Thyroid gland (tissue), 4 donors: ENCODE measurements at regions not wholly inside any gene's neighbourhood (a gene's known extent, or its start where the extent isn't known, plus 50 kb on each side); places are given as distances from the start of the nearest gene placed in this dataset.
A peak's percentile ranks its signal among the peaks of the same experiment; 100 is the strongest.

Source experiments
- DNase-seq, 2 donors: peaks; one replicate each; pipeline ENCODE4 v3.0.0-alpha.2; 2019
- H3K27ac ChIP-seq, 3 donors: fragments of 200-600 bp; sonication (generic); 1 replicate in 2 of 3; 2 replicates in 1 of 3; pipeline ENCODE4 v1.5.1; 2016 to 2019; ENCODE audit warnings: mild to moderate bottlenecking in 1 of 3, moderate library complexity in 1 of 3
- H3K27me3 ChIP-seq: fragments of 200-600 bp; sonication (generic); one replicate; pipeline ENCODE4 v1.5.1; 2019
- H3K36me3 ChIP-seq, 2 donors: fragments of 200-600 bp; sonication (generic); one replicate each; pipeline ENCODE4 v1.5.1; 2016 to 2019
- H3K4me1 ChIP-seq, 2 donors: fragments of 200-600 bp; sonication (generic); one replicate each; pipeline ENCODE4 v1.5.1; 2017 to 2019
- H3K4me3 ChIP-seq, 3 donors: fragments of 200-600 bp; sonication (generic); replicated peaks in 1 of 3; 1 replicate in 2 of 3; 2 replicates in 1 of 3; pipeline ENCODE4 v1.5.1; 2016; ENCODE audit warnings: mild to moderate bottlenecking in 1 of 3
- H3K9me3 ChIP-seq: fragments of 200-600 bp; sonication (generic); one replicate; pipeline ENCODE4 v1.5.1; 2017
- POLR2A ChIP-seq, 2 donors: fragments of 450-650 bp; IDR thresholded peaks; one replicate each; pipeline ENCODE4 v1.6.1; 2017; ENCODE audit warnings: antibody characterized with exemption in 2 of 2, mild to moderate bottlenecking in 2 of 2, moderate library complexity in 1 of 2
- WGBS, 2 donors: methylation state at CpG; one replicate each; pipeline ENCODE4 v1.1.5; 2017; 5-methylcytosine and 5-hydroxymethylcytosine counted together
- intact Hi-C: fragments of 100-400 bp; cut with DNase I; formaldehyde crosslinking; loops from one replicate; pipeline ENCODE4 v1.15.1; 2023
- TF ChIP-seq, protein P1 (sequence below), 6 experiments: fragments of 200-600 bp in 3 of 6; fragments of 450-650 bp in 3 of 6; sonication (generic) in 3 of 6; IDR thresholded peaks; one replicate each; pipeline ENCODE4 v1.5.1; 2016 to 2019; ENCODE audit warnings: antibody characterized with exemption in 6 of 6, mild to moderate bottlenecking in 2 of 6, inconsistent platforms in 1 of 6, moderate library complexity in 1 of 6

DNA sequence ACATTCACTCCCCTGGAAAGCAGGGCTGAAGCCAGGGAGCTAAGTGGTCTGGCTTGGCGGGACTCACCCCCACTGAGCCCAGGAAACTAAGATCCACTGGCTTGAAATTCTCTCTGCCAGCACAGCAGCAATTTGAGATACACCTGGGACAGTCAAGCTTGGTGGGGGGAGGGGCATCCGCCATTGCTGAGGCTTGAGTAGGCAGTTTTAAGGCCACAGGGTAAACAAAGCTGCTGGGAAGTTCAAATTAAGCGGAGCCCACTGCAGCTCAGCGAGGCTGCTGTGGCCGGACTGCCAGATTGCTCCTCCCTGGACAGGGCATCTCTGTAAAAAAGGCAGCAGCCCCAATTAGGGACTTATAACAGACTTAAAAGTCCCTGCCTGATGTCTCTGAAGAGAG lies 108.2 kb upstream of the FAM13C start:
- intact Hi-C loops = no loop called here
- Histone ChIP-seq H3K9me3 (no peaks in the 10 kb centered on the region), H3K27ac (no peak overlapping the region), H3K4me1 (no peaks in the 10 kb centered on the region), H3K4me3 (no peak overlapping the region), H3K36me3 (no peaks in the 10 kb centered on the region), H3K27me3 (no peaks in the 10 kb centered on the region)
- no peak for DNase-seq
- TF ChIP-seq, protein P1, sequence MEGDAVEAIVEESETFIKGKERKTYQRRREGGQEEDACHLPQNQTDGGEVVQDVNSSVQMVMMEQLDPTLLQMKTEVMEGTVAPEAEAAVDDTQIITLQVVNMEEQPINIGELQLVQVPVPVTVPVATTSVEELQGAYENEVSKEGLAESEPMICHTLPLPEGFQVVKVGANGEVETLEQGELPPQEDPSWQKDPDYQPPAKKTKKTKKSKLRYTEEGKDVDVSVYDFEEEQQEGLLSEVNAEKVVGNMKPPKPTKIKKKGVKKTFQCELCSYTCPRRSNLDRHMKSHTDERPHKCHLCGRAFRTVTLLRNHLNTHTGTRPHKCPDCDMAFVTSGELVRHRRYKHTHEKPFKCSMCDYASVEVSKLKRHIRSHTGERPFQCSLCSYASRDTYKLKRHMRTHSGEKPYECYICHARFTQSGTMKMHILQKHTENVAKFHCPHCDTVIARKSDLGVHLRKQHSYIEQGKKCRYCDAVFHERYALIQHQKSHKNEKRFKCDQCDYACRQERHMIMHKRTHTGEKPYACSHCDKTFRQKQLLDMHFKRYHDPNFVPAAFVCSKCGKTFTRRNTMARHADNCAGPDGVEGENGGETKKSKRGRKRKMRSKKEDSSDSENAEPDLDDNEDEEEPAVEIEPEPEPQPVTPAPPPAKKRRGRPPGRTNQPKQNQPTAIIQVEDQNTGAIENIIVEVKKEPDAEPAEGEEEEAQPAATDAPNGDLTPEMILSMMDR (IDR thresholded peaks at IDR 0.05) = no peak
- TF ChIP-seq POLR2A (IDR thresholded peaks at IDR 0.05) = no peak
- 43 to 63% methylated on average over 5 of the region's 5 CpGs for WGBS, 2 donors

DNA sequence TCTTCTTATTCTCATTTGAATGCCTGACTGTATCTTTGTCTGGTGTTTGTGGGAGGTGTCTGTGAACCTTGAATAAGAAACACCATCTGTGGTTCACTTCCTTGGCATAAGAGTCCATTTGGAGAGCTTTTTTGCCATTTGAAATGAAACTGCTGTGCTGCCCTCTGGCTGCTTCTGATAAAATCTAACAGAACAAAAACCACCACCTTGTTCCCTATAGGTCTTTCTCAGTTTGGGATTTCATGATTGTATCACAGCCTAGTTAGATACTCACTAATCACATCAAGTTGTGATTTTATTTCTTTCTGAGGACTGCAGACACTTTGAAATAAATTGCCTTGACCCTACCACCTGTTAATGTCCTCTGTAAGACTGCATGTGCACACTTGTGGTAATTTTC lies 102.7 kb upstream of the FAM13C start:
- Histone ChIP-seq H3K36me3 (no peaks in the 10 kb centered on the region), H3K4me1 (no peaks in the 10 kb centered on the region), H3K27me3 (no peaks in the 10 kb centered on the region), H3K27ac (no peak overlapping the region), H3K4me3 (no peak overlapping the region), H3K9me3 (no peaks in the 10 kb centered on the region)
- TF ChIP-seq, protein P1 (IDR thresholded peaks at IDR 0.05) = peak; percentile 6 to 45 (median 26)
- TF ChIP-seq POLR2A (IDR thresholded peaks at IDR 0.05) = no peak
- peak; percentile 14 to 23 for DNase-seq
- intact Hi-C loops = loop anchor here (10.0 kb wide), 1 partner anchor 230 kb away; no protein-coding TSS in a partner anchor

DNA sequence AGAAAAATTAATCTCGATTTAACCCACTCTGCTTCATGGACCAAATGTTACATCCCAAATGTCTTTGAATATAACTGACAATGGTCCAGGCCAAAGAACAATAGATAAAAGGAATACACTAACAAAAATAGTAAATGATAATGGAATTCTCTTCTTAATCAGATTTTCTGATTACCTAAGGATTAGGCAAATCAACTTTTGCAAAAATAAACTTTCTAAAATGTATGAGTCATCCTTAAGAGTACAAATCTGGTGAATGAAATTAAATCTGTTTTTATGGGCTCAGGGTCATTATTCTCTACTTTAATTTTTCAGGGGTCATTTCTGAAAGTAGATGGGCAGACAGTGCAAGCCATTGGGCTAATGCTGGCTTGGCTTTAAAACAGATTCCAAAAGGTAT lies 102.1 kb upstream of the FAM13C start:
- no peak for DNase-seq
- WGBS, 2 donors = 96 to 98% methylated on average over 1 of the region's 1 CpG
- Histone ChIP-seq H3K27me3 (no peaks in the 10 kb centered on the region), H3K9me3 (no peaks in the 10 kb centered on the region), H3K27ac (no peak overlapping the region), H3K4me1 (no peaks in the 10 kb centered on the region), H3K36me3 (no peaks in the 10 kb centered on the region), H3K4me3 (no peak overlapping the region)
- TF ChIP-seq, protein P1 (IDR thresholded peaks at IDR 0.05) = no peak
- no peak for TF ChIP-seq POLR2A (IDR thresholded peaks at IDR 0.05)
- intact Hi-C loops = loop anchor here (10.0 kb wide), 1 partner anchor 230 kb away; no protein-coding TSS in a partner anchor

DNA sequence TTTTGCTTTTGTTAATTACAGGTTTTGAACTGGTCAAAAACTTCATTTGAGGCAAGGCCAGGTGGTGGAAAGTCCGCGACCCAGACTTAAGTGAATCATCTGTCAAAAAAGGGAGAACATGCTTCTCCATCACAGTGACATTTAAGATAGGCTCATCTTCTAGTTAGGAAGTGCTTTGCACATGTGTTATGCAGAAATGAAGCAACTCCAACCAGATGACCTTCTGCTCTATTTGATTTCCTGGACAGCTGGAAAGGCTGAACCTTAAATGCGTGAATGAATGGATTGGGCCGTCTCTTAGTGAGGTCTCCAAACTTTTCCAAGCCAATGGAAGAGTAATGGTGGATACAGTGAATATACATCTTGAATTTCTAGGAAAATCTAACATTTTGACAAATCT lies 101.6 kb upstream of the FAM13C start:
- H3K4me1 ChIP-seq = no peaks in the 10 kb centered on the region
- no peaks in the 10 kb centered on the region for H3K27me3 ChIP-seq
- H3K27ac ChIP-seq = no peak overlapping the region
- TF ChIP-seq POLR2A (IDR thresholded peaks at IDR 0.05) = no peak
- TF ChIP-seq, protein P1 (IDR thresholded peaks at IDR 0.05) = no peak
- WGBS, 2 donors = 89% methylated on average over 4 of the region's 4 CpGs
- intact Hi-C loops = loop anchor here (10.0 kb wide), 1 partner anchor 229 kb away; no protein-coding TSS in a partner anchor
- H3K9me3 ChIP-seq = no peaks in the 10 kb centered on the region
- H3K36me3 ChIP-seq = no peaks in the 10 kb centered on the region
- no peak for DNase-seq
- H3K4me3 ChIP-seq = no peak overlapping the region

DNA sequence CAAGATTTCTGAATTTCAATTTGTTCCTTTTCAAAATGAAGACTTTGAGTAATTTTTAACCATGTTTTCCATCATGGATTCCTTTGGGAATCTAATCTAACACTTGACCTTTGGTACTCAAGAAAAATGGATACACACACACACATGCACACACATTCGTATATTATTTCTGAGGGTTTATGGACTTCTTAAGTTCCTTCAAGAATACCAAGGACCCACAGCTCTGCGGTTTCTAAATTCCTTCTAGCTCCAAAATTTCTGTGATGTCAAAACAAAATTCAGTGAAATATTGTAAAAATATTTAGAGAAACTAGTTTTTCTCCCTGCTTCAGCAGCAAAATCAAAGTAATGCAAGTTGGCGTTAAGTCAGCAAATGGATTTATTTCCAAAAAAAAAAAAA lies 98.3 kb upstream of the FAM13C start:
- Histone ChIP-seq H3K9me3 (no peaks in the 10 kb centered on the region), H3K27ac (no peak overlapping the region), H3K4me3 (no peak overlapping the region), H3K4me1 (no peaks in the 10 kb centered on the region), H3K27me3 (no peaks in the 10 kb centered on the region), H3K36me3 (no peaks in the 10 kb centered on the region)
- no peak for DNase-seq
- TF ChIP-seq, protein P1 (IDR thresholded peaks at IDR 0.05) = no peak
- no peak for TF ChIP-seq POLR2A (IDR thresholded peaks at IDR 0.05)
- intact Hi-C loops = loop anchor here (10.0 kb wide), 1 partner anchor 226 kb away; no protein-coding TSS in a partner anchor
- 87 to 89% methylated on average over 3 of the region's 3 CpGs for WGBS, 2 donors
